ENCODE measurements at regions not wholly inside any gene's neighbourhood (a gene's known extent, or its start where the extent isn't known, plus 50 kb on each side); places are given as distances from the start of the nearest gene placed in this dataset.

DNA sequence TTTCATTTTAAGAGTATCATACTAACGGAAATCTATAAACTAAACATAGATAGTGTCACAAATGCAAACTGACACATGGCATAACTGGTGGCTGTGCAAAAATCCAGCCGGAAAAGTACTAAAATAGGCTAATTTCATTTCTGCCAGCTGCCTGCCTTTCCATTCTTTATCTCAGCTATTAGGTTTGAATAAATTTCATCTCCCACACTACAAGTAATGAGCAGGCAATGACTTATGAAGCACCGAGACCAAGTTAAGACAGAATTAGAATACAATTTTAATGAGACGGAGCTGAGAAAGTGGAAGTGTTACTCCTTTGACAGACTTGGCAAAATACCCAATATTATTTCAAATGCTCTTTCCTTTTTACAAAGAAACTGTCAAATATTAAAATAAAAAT lies 258.8 kb upstream of the ZNF608 start:
- no peak for DNase-seq (ENCODE audit: low spot score in 2 of 2)
- TF ChIP-seq POLR2A (IDR thresholded peaks at IDR 0.05): no peak
- TF ChIP-seq, protein P1, sequence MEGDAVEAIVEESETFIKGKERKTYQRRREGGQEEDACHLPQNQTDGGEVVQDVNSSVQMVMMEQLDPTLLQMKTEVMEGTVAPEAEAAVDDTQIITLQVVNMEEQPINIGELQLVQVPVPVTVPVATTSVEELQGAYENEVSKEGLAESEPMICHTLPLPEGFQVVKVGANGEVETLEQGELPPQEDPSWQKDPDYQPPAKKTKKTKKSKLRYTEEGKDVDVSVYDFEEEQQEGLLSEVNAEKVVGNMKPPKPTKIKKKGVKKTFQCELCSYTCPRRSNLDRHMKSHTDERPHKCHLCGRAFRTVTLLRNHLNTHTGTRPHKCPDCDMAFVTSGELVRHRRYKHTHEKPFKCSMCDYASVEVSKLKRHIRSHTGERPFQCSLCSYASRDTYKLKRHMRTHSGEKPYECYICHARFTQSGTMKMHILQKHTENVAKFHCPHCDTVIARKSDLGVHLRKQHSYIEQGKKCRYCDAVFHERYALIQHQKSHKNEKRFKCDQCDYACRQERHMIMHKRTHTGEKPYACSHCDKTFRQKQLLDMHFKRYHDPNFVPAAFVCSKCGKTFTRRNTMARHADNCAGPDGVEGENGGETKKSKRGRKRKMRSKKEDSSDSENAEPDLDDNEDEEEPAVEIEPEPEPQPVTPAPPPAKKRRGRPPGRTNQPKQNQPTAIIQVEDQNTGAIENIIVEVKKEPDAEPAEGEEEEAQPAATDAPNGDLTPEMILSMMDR (IDR thresholded peaks at IDR 0.05): no peak
- 39 to 44% methylated on average over 4 of the region's 4 CpGs for WGBS, 2 donors
- no peak overlapping the region for H3K4me3 ChIP-seq (ENCODE audit: low read depth, poor library complexity, severe bottlenecking)
- intact Hi-C loops (cut with DNase I; ENCODE audit: low total_unique reads): no loop called here

DNA sequence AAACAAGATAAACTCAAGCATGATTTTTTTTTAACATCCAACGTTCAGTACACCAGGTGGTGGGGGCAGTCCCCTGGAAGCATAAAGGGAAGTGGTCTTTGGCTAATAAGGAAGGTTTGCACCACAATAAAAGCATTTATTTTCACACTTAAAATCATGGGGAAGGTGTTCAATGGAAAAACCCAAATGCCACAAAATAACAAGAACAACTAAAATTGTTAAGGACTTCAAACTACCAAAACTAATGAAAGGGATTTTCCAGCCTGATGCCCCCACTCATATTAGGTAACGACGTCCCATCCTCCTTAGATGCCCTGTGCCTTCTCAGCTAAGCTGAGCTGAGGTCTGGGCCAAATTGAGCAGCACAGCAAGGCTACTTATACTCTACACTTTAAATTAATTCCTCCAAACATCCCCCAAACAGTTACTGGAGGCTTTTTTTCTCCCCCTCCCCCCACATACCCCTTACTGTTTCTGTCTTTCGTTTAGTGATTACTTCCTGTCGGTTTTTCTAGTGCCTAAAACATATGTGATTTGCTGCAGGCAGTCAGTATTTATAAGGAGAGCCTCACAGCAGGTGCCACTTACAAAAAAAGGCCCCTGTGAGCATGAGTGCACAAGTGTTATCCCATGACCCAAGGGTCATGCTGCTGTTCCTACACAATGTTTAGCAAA lies 259.7 kb upstream of the ZNF608 start:
- no peak for DNase-seq (ENCODE audit: low spot score in 2 of 2)
- H3K4me3 ChIP-seq (ENCODE audit: low read depth, poor library complexity, severe bottlenecking): no peak overlapping the region
- intact Hi-C loops (cut with DNase I; ENCODE audit: low total_unique reads): no loop called here
- TF ChIP-seq POLR2A (IDR thresholded peaks at IDR 0.05): no peak
- 62 to 65% methylated on average over 5 of the region's 5 CpGs for WGBS, 2 donors

DNA sequence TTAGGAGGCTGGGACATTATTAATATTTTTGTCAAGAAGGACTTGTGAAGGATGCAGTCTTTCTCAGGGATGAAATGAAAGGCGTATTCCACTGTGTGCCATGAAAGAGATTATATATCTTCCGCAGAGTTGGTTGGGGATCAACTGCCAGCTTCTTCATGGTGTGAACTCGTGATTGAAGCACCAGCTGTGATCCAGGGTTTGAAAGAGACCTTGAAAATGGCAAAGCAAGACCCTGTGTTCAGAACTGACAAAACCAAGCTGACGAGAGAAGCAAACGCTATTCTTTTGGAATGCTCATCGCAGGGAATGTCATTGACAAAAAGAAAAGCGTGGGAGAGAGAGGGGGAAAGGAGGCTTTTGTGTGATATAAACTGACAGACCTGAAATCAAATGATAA lies 263.9 kb upstream of the ZNF608 start:
- no peak overlapping the region for H3K4me3 ChIP-seq (ENCODE audit: low read depth, poor library complexity, severe bottlenecking)
- no peak for DNase-seq (ENCODE audit: low spot score in 2 of 2)
- WGBS, 2 donors: 87 to 92% methylated on average over 7 of the region's 7 CpGs
- intact Hi-C loops (cut with DNase I; ENCODE audit: low total_unique reads): loop anchor here (10.0 kb wide), 1 partner anchor 136 kb away; no protein-coding TSS in a partner anchor
- TF ChIP-seq, protein P1 (IDR thresholded peaks at IDR 0.05): no peak
- TF ChIP-seq POLR2A (IDR thresholded peaks at IDR 0.05): no peak

DNA sequence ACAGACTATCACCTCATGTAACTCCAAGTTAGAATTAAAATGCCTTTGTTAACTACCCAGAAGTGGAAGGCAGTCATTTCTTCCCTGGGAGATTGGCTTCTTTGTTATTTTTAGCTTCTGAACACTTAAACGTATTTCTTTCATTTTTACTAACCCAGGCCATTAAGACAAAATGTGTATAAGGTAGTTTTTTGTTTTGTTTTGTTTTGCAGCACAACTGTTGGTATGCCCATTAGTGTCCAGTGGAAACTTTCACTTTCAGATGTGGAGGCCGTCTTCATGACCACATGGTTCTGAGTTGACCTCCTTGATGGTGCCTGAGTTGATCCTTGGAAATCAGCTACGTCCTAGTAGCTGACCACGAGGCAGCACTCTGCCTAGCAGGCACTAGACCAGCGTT lies 264.6 kb upstream of the ZNF608 start:
- intact Hi-C loops (cut with DNase I; ENCODE audit: low total_unique reads): loop anchor here (10.0 kb wide), 1 partner anchor 136 kb away; no protein-coding TSS in a partner anchor
- DNase-seq (ENCODE audit: low spot score in 2 of 2): no peak
- TF ChIP-seq, protein P1 (IDR thresholded peaks at IDR 0.05): no peak
- WGBS, 2 donors: 79 to 87% methylated on average over 5 of the region's 5 CpGs
- no peak overlapping the region for H3K4me3 ChIP-seq (ENCODE audit: low read depth, poor library complexity, severe bottlenecking)

DNA sequence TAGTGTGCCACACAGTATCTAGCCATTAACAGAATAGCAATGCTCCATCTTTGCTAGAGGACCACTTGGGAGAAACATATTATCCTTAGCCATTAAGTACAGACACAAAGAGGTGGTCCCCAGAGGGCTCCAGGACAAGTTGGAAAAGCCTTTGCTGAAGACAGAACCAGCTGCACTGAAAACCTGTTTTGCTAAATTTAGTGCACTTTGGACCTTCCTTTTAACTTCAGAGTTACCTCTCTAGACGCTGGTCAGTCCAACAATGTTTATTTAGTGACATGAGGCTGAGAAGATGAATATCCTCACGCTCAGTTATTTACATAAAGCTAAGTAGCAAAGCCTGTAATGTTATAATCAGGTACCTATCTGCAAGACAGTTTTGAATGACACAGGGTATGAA lies 265.0 kb upstream of the ZNF608 start:
- DNase-seq (ENCODE audit: low spot score in 2 of 2): no peak
- H3K4me3 ChIP-seq (ENCODE audit: low read depth, poor library complexity, severe bottlenecking): no peak overlapping the region
- TF ChIP-seq, protein P1 (IDR thresholded peaks at IDR 0.05): no peak
- 60 to 85% methylated on average over 2 of the region's 2 CpGs for WGBS, 2 donors
- intact Hi-C loops (cut with DNase I; ENCODE audit: low total_unique reads): loop anchor here (10.0 kb wide), 1 partner anchor 137 kb away; no protein-coding TSS in a partner anchor

DNA sequence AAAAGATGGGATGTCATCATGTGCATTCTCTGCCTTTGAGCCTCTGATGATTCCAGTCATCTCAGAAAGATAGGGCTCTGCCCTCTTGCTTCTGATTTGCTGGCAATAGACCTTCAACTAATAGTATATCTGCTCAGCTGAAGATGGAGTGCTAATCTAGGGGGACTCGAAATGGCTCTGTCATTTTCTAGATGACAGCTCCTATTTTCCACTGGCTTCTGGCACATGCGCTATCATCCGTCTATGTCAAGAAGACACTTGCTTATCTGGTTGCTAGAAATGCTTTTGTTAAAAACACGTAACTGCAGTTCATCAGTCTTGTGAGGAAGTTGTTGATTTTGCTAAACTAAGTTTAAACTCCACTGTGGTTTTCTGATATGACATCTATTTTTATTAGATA lies 265.5 kb upstream of the ZNF608 start:
- intact Hi-C loops (cut with DNase I; ENCODE audit: low total_unique reads): loop anchor here (10.0 kb wide), 1 partner anchor 137 kb away; no protein-coding TSS in a partner anchor

More for the DNA sequence above, 265.5 kb upstream of the ZNF608 start:
- WGBS, 2 donors: 45 to 59% methylated on average over 4 of the region's 4 CpGs
- H3K4me3 ChIP-seq (ENCODE audit: low read depth, poor library complexity, severe bottlenecking): no peak overlapping the region
- no peak for DNase-seq (ENCODE audit: low spot score in 2 of 2)
- TF ChIP-seq, protein P1 (IDR thresholded peaks at IDR 0.05): no peak
- no peak for TF ChIP-seq POLR2A (IDR thresholded peaks at IDR 0.05)

All from lower leg skin (tissue), 4 donors.